ENCODE measurements at regions not wholly inside any gene's neighbourhood (a gene's known extent, or its start where the extent isn't known, plus 50 kb on each side); places are given as distances from the start of the nearest gene placed in this dataset.

DNA sequence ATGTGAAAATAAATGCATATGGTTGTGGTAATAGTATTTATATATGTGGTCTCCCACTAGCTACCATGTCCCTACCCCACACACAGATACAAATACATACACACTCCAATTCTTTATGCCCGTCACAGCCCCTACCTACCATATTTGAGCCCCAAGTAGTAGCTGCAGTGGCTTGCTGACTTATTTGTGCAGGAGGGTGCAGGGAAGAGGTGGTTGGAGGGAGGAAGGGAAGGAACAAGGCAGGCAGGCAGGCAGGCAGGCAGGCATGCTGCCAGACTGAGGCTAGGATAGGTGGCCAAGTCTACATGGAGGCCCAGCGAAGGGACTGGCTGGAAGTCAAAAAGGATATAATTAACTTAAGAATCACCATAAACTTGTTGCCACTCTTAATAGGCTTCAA is 82.9 kb downstream of the SCN11A start:
- FAIRE-seq = no peak
- Histone ChIP-seq H3K27me3 (ENCODE audit: control insufficient read depth in 2 of 2, insufficient read depth in 2 of 2, low read length in 2 of 2) (peaks cover 4 to 6% of the 10 kb centered on the region in 2 experiments), H3K4me1 (ENCODE audit: control insufficient read depth, extremely low read depth, insufficient read depth, low read length) (no peaks in the 10 kb centered on the region), H3K4me3 (replicated peaks in 1 of 3; ENCODE audit: insufficient read depth in 1 of 3, low read depth in 1 of 3, low read length in 3 of 3) (no peak overlapping the region), H3K4me2 (ENCODE audit: insufficient read depth, low read length) (no peak overlapping the region), H3K27ac (ENCODE audit: insufficient read depth, low read depth, low read length) (no peak overlapping the region), H3K9ac (replicated peaks; ENCODE audit: extremely low read depth, insufficient read depth, low read length) (no peak overlapping the region), H4K20me1 (replicated peaks; ENCODE audit: control insufficient read depth, extremely low read depth, insufficient read depth, low read length) (no peaks in the 10 kb centered on the region), H3K9me1 (replicated peaks; ENCODE audit: control insufficient read depth, extremely low read depth, insufficient read depth, low read length) (no peaks in the 10 kb centered on the region), H2AFZ (ENCODE audit: low read depth, low read length) (no peak overlapping the region), H3K36me3 (ENCODE audit: control insufficient read depth in 2 of 2, extremely low read depth in 1 of 2, insufficient read depth in 2 of 2, low read length in 2 of 2) (no peaks in the 10 kb centered on the region), H3K79me2 (ENCODE audit: control insufficient read depth, insufficient read depth, low read length) (no peaks in the 10 kb centered on the region), H3K9me3 (replicated peaks; ENCODE audit: control insufficient read depth, insufficient read depth, low read length) (no peaks in the 10 kb centered on the region)
- ChIA-PET CTCF (interaction anchor here (1.3 to 2.3 kb wide), 2 partner anchors 31 to 62 kb away, joined by 3 to 8 read pairs; no protein-coding TSS in a partner anchor), POLR2A (no interaction called here)
- no peak for TF ChIP-seq EZH2 (IDR thresholded peaks at IDR 0.05; ENCODE audit: borderline replicate concordance, low read depth, low read length, severe bottlenecking)
- TF ChIP-seq, protein P1, sequence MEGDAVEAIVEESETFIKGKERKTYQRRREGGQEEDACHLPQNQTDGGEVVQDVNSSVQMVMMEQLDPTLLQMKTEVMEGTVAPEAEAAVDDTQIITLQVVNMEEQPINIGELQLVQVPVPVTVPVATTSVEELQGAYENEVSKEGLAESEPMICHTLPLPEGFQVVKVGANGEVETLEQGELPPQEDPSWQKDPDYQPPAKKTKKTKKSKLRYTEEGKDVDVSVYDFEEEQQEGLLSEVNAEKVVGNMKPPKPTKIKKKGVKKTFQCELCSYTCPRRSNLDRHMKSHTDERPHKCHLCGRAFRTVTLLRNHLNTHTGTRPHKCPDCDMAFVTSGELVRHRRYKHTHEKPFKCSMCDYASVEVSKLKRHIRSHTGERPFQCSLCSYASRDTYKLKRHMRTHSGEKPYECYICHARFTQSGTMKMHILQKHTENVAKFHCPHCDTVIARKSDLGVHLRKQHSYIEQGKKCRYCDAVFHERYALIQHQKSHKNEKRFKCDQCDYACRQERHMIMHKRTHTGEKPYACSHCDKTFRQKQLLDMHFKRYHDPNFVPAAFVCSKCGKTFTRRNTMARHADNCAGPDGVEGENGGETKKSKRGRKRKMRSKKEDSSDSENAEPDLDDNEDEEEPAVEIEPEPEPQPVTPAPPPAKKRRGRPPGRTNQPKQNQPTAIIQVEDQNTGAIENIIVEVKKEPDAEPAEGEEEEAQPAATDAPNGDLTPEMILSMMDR (IDR thresholded peaks at IDR 0.05; ENCODE audit: extremely low read depth in 1 of 2, insufficient read depth in 1 of 2, low read depth in 1 of 2, low read length in 2 of 2) = no peak
- TF ChIP-seq FOS (IDR thresholded peaks at IDR 0.05; ENCODE audit: borderline replicate concordance, insufficient read depth, low read length) = no peak
- no peak for TF ChIP-seq POLR2A (IDR thresholded peaks at IDR 0.05; ENCODE audit: low read depth, low read length)
- no peak for TF ChIP-seq POLR2AphosphoS5 (IDR thresholded peaks at IDR 0.05; ENCODE audit: insufficient read depth, low read depth, low read length)
- TF ChIP-seq GATA2 (IDR thresholded peaks at IDR 0.05; ENCODE audit: insufficient read depth, insufficient read length, low read depth, low read length) = no peak
- no peak for TF ChIP-seq MYC (IDR thresholded peaks at IDR 0.05; ENCODE audit: low read depth, low read length)
- TF ChIP-seq, protein P2, sequence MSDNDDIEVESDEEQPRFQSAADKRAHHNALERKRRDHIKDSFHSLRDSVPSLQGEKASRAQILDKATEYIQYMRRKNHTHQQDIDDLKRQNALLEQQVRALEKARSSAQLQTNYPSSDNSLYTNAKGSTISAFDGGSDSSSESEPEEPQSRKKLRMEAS (IDR thresholded peaks at IDR 0.05; ENCODE audit: insufficient read depth, insufficient read length) = no peak
- no peak for TF ChIP-seq JUN (IDR thresholded peaks at IDR 0.05; ENCODE audit: borderline replicate concordance, insufficient read depth, insufficient read length, low read depth)
- intact Hi-C loops (cut with micrococcal nuclease) = no loop called here
- dilution Hi-C loops (cut with MboI; ENCODE audit: extremely low pct_ligation_motif_present, low sequenced_read_pairs) = no loop called here
- no TSS peak for BruUV-seq (replicated peaks)
- DNase-seq (ENCODE audit: low read depth, low spot score) = no peak
